ENCODE measurements at regions not wholly inside any gene's neighbourhood (a gene's known extent, or its start where the extent isn't known, plus 50 kb on each side); places are given as distances from the start of the nearest gene placed in this dataset.

GRCh38 chr6:51513891-51514747, 573.3 kb downstream of the PKHD1 start:
- DNase-seq, result no peak
- no peaks in the 10 kb centered on the region for H3K4me1 Mint-ChIP-seq
- peaks cover 2% of the 10 kb centered on the region for H3K9me3 Mint-ChIP-seq
- H3K27me3 Mint-ChIP-seq, result no peaks in the 10 kb centered on the region
- H3K27ac Mint-ChIP-seq, result no peak overlapping the region
- H3K4me3 Mint-ChIP-seq, result no peak overlapping the region
- no peaks in the 10 kb centered on the region for H3K36me3 Mint-ChIP-seq
- CTCF ChIA-PET, result no interaction called here

- H3K36me3 Mint-ChIP-seq, result no peaks in the 10 kb centered on the region
- DNase-seq, result no peak
- H3K4me1 Mint-ChIP-seq, result no peaks in the 10 kb centered on the region
- H3K4me3 Mint-ChIP-seq, result no peak overlapping the region
- H3K27me3 Mint-ChIP-seq, result no peaks in the 10 kb centered on the region
- H3K9me3 Mint-ChIP-seq, result peaks cover 2% of the 10 kb centered on the region
- H3K27ac Mint-ChIP-seq, result no peak overlapping the region
- CTCF ChIA-PET, result no interaction called here
Observed at GRCh38 chr6:51514748-51515402, 572.5 kb downstream of the PKHD1 start.

- CTCF ChIA-PET, result no interaction called here
- Mint-ChIP-seq H3K9me3 (no peaks in the 10 kb centered on the region), H3K4me3 (no peak overlapping the region), H3K27me3 (no peaks in the 10 kb centered on the region), H3K36me3 (no peaks in the 10 kb centered on the region), H3K4me1 (no peaks in the 10 kb centered on the region), H3K27ac (no peak overlapping the region)
- DNase-seq, result no peak
Observed at GRCh38 chr6:51526049-51526448, 561.4 kb downstream of the PKHD1 start.

- H3K9me3 Mint-ChIP-seq, result no peaks in the 10 kb centered on the region
- no peak overlapping the region for H3K4me3 Mint-ChIP-seq
- no peaks in the 10 kb centered on the region for H3K4me1 Mint-ChIP-seq
- CTCF ChIA-PET, result no interaction called here
- DNase-seq, result no peak
- H3K27me3 Mint-ChIP-seq, result no peaks in the 10 kb centered on the region
- H3K27ac Mint-ChIP-seq, result no peak overlapping the region
- no peaks in the 10 kb centered on the region for H3K36me3 Mint-ChIP-seq
Observed at GRCh38 chr6:51526922-51527321, 560.5 kb downstream of the PKHD1 start.

- no peaks in the 10 kb centered on the region for H3K9me3 Mint-ChIP-seq
- H3K27ac Mint-ChIP-seq, result no peak overlapping the region
- H3K36me3 Mint-ChIP-seq, result no peaks in the 10 kb centered on the region
- no peaks in the 10 kb centered on the region for H3K27me3 Mint-ChIP-seq
- no peak for DNase-seq
- CTCF ChIA-PET, result no interaction called here
- H3K4me1 Mint-ChIP-seq, result no peaks in the 10 kb centered on the region
- no peak overlapping the region for H3K4me3 Mint-ChIP-seq
Observed at GRCh38 chr6:51528556-51528955, 558.9 kb downstream of the PKHD1 start.

GRCh38 chr6:51529240-51529639, 558.2 kb downstream of the PKHD1 start:
- no peak for DNase-seq
- H3K4me3 Mint-ChIP-seq, result no peak overlapping the region
- H3K9me3 Mint-ChIP-seq, result no peaks in the 10 kb centered on the region
- no peak overlapping the region for H3K27ac Mint-ChIP-seq
- no peaks in the 10 kb centered on the region for H3K36me3 Mint-ChIP-seq
- no peaks in the 10 kb centered on the region for H3K4me1 Mint-ChIP-seq
- CTCF ChIA-PET, result no interaction called here
- H3K27me3 Mint-ChIP-seq, result no peaks in the 10 kb centered on the region

GRCh38 chr6:51531623-51532022, 555.8 kb downstream of the PKHD1 start:
- H3K4me1 Mint-ChIP-seq, result no peaks in the 10 kb centered on the region
- H3K27me3 Mint-ChIP-seq, result no peaks in the 10 kb centered on the region
- CTCF ChIA-PET, result no interaction called here
- H3K27ac Mint-ChIP-seq, result no peak overlapping the region
- no peak overlapping the region for H3K4me3 Mint-ChIP-seq
- H3K9me3 Mint-ChIP-seq, result no peaks in the 10 kb centered on the region
- no peak for DNase-seq
- no peaks in the 10 kb centered on the region for H3K36me3 Mint-ChIP-seq

GRCh38 chr6:51533962-51534361, 553.5 kb downstream of the PKHD1 start:
- no peak overlapping the region for H3K27ac Mint-ChIP-seq
- no peaks in the 10 kb centered on the region for H3K4me1 Mint-ChIP-seq
- CTCF ChIA-PET, result no interaction called here
- no peak for DNase-seq
- H3K36me3 Mint-ChIP-seq, result no peaks in the 10 kb centered on the region
- H3K27me3 Mint-ChIP-seq, result no peaks in the 10 kb centered on the region
- H3K4me3 Mint-ChIP-seq, result no peak overlapping the region
- no peaks in the 10 kb centered on the region for H3K9me3 Mint-ChIP-seq

GRCh38 chr6:51535327-51535726, 552.1 kb downstream of the PKHD1 start:
- CTCF ChIA-PET, result no interaction called here
- no peak overlapping the region for H3K27ac Mint-ChIP-seq

GRCh38 chr6:51536728-51537127, 550.7 kb downstream of the PKHD1 start:
- no peak for DNase-seq
- no peak overlapping the region for H3K27ac Mint-ChIP-seq
- CTCF ChIA-PET, result no interaction called here
- H3K27me3 Mint-ChIP-seq, result no peaks in the 10 kb centered on the region
- H3K9me3 Mint-ChIP-seq, result no peaks in the 10 kb centered on the region
- no peaks in the 10 kb centered on the region for H3K36me3 Mint-ChIP-seq
- no peaks in the 10 kb centered on the region for H3K4me1 Mint-ChIP-seq
- no peak overlapping the region for H3K4me3 Mint-ChIP-seq

More at GRCh38 chr6:51535327-51535726, 552.1 kb downstream of the PKHD1 start:
- H3K4me1 Mint-ChIP-seq, result no peaks in the 10 kb centered on the region
- H3K36me3 Mint-ChIP-seq, result no peaks in the 10 kb centered on the region
- no peaks in the 10 kb centered on the region for H3K9me3 Mint-ChIP-seq
- no peaks in the 10 kb centered on the region for H3K27me3 Mint-ChIP-seq
- DNase-seq, result no peak
- H3K4me3 Mint-ChIP-seq, result no peak overlapping the region

- Mint-ChIP-seq H3K4me3 (no peak overlapping the region), H3K4me1 (no peaks in the 10 kb centered on the region), H3K9me3 (no peaks in the 10 kb centered on the region), H3K27me3 (no peaks in the 10 kb centered on the region), H3K27ac (no peak overlapping the region), H3K36me3 (no peaks in the 10 kb centered on the region)
- no peak for DNase-seq
- CTCF ChIA-PET, result no interaction called here
Observed at GRCh38 chr6:51541847-51542246, 545.6 kb downstream of the PKHD1 start.

- CTCF ChIA-PET, result no interaction called here
- Mint-ChIP-seq H3K9me3 (no peaks in the 10 kb centered on the region), H3K4me1 (no peaks in the 10 kb centered on the region), H3K36me3 (no peaks in the 10 kb centered on the region), H3K4me3 (no peak overlapping the region), H3K27me3 (no peaks in the 10 kb centered on the region), H3K27ac (no peak overlapping the region)
- no peak for DNase-seq
Observed at GRCh38 chr6:51542475-51542874, 544.9 kb downstream of the PKHD1 start.

GRCh38 chr6:51550243-51550642, 537.2 kb downstream of the PKHD1 start:
- DNase-seq, result no peak
- Mint-ChIP-seq H3K9me3 (no peaks in the 10 kb centered on the region), H3K4me3 (no peak overlapping the region), H3K27ac (no peak overlapping the region), H3K36me3 (no peaks in the 10 kb centered on the region), H3K4me1 (no peaks in the 10 kb centered on the region), H3K27me3 (no peaks in the 10 kb centered on the region)
- CTCF ChIA-PET, result no interaction called here

- no peaks in the 10 kb centered on the region for H3K4me1 Mint-ChIP-seq
- H3K36me3 Mint-ChIP-seq, result no peaks in the 10 kb centered on the region
- no peaks in the 10 kb centered on the region for H3K9me3 Mint-ChIP-seq
- no peaks in the 10 kb centered on the region for H3K27me3 Mint-ChIP-seq
- no peak overlapping the region for H3K27ac Mint-ChIP-seq
- CTCF ChIA-PET, result no interaction called here
- no peak overlapping the region for H3K4me3 Mint-ChIP-seq
- DNase-seq, result no peak
Observed at GRCh38 chr6:51552435-51552834, 535.0 kb downstream of the PKHD1 start.

- CTCF ChIA-PET, result no interaction called here
- no peak overlapping the region for H3K4me3 Mint-ChIP-seq
- H3K36me3 Mint-ChIP-seq, result no peaks in the 10 kb centered on the region
- no peak for DNase-seq
- no peak overlapping the region for H3K27ac Mint-ChIP-seq
- no peaks in the 10 kb centered on the region for H3K9me3 Mint-ChIP-seq
- no peaks in the 10 kb centered on the region for H3K27me3 Mint-ChIP-seq
- H3K4me1 Mint-ChIP-seq, result no peaks in the 10 kb centered on the region
Observed at GRCh38 chr6:51553246-51554015, 534.0 kb downstream of the PKHD1 start.
